ENCODE measurements at regions not wholly inside any gene's neighbourhood (a gene's known extent, or its start where the extent isn't known, plus 50 kb on each side); places are given as distances from the start of the nearest gene placed in this dataset.

DNA sequence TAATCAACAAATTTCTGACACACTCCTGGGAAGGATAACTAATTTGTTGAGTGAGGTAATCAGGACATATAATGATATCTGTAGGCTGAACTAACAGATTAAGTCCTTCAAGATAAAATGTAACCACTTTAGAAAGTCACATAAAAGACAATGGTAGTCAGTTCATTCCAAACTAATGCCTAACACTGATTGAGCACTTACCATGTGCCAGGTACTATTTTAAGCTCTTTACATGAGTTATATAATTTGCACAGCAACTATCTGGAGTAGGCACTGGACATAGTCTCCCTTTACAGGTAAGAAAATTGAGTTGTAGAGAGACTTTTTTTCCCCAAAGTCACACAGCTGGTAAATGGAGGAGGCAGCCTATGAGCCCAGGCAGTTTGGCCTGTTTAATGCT, 211.2 kb upstream of the CFAP20DC start:
- Histone ChIP-seq H3K4me1 (ENCODE audit: insufficient read depth) (no peaks in the 10 kb centered on the region), H3K9me2 (ENCODE audit: insufficient read depth) (no peaks in the 10 kb centered on the region), H2AFZ (no peak overlapping the region), H3K79me2 (replicated peaks; ENCODE audit: insufficient read depth) (no peaks in the 10 kb centered on the region), H3F3A (replicated peaks; ENCODE audit: low read depth) (no peaks in the 10 kb centered on the region), H3K4me3 (no peak overlapping the region), H3K27me3 (ENCODE audit: insufficient read depth) (no peaks in the 10 kb centered on the region), H3K4me2 (no peak overlapping the region), H3K27ac (ENCODE audit: low read depth) (no peak overlapping the region), H3K36me3 (ENCODE audit: insufficient read depth) (no peaks in the 10 kb centered on the region; the same call in 1 of the 2 replicates), H4K20me1 (replicated peaks; ENCODE audit: insufficient read depth) (no peaks in the 10 kb centered on the region)
- DNase-seq (ENCODE audit: low spot score) (no peak), ATAC-seq (no peak)
- peaks cover 7% of the 10 kb centered on the region; the same call in 2 of the 3 replicates for H3K9me3 Mint-ChIP-seq
- no peaks in the 10 kb centered on the region for H3K27me3 Mint-ChIP-seq (ENCODE audit: insufficient read depth, low read depth, poor library complexity)
- no peak overlapping the region for H3K27ac Mint-ChIP-seq
- TF ChIP-seq CREB1 (CRISPR knock-in tag; IDR thresholded peaks at IDR 0.05; ENCODE audit: low read depth) (no peak), POLR2AphosphoS5 (IDR thresholded peaks at IDR 0.05; ENCODE audit: low read depth) (no peak), NANOG (IDR thresholded peaks at IDR 0.05; ENCODE audit: borderline replicate concordance) (no peak), EZH2phosphoT487 (IDR thresholded peaks at IDR 0.05; ENCODE audit: unreplicated experiment) (no peak), ZNF114 (CRISPR knock-in tag; IDR thresholded peaks at IDR 0.05) (no peak), ZNF331 (CRISPR knock-in tag; IDR thresholded peaks at IDR 0.05; ENCODE audit: low read depth) (no peak), EZH2 (IDR thresholded peaks at IDR 0.05; ENCODE audit: low read depth, unreplicated experiment) (no peak), STAT1 (IDR thresholded peaks at IDR 0.05; ENCODE audit: unreplicated experiment) (no peak), JUNB (IDR thresholded peaks at IDR 0.05; ENCODE audit: unreplicated experiment) (no peak)
- TF ChIP-seq, protein P1, sequence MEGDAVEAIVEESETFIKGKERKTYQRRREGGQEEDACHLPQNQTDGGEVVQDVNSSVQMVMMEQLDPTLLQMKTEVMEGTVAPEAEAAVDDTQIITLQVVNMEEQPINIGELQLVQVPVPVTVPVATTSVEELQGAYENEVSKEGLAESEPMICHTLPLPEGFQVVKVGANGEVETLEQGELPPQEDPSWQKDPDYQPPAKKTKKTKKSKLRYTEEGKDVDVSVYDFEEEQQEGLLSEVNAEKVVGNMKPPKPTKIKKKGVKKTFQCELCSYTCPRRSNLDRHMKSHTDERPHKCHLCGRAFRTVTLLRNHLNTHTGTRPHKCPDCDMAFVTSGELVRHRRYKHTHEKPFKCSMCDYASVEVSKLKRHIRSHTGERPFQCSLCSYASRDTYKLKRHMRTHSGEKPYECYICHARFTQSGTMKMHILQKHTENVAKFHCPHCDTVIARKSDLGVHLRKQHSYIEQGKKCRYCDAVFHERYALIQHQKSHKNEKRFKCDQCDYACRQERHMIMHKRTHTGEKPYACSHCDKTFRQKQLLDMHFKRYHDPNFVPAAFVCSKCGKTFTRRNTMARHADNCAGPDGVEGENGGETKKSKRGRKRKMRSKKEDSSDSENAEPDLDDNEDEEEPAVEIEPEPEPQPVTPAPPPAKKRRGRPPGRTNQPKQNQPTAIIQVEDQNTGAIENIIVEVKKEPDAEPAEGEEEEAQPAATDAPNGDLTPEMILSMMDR (conservative IDR thresholded peaks at IDR 0.05; ENCODE audit: low read depth in 2 of 2): no peak
- TF ChIP-seq, protein P2, sequence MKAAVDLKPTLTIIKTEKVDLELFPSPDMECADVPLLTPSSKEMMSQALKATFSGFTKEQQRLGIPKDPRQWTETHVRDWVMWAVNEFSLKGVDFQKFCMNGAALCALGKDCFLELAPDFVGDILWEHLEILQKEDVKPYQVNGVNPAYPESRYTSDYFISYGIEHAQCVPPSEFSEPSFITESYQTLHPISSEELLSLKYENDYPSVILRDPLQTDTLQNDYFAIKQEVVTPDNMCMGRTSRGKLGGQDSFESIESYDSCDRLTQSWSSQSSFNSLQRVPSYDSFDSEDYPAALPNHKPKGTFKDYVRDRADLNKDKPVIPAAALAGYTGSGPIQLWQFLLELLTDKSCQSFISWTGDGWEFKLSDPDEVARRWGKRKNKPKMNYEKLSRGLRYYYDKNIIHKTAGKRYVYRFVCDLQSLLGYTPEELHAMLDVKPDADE (IDR thresholded peaks at IDR 0.05): no peak
- TF ChIP-seq, protein P3, sequence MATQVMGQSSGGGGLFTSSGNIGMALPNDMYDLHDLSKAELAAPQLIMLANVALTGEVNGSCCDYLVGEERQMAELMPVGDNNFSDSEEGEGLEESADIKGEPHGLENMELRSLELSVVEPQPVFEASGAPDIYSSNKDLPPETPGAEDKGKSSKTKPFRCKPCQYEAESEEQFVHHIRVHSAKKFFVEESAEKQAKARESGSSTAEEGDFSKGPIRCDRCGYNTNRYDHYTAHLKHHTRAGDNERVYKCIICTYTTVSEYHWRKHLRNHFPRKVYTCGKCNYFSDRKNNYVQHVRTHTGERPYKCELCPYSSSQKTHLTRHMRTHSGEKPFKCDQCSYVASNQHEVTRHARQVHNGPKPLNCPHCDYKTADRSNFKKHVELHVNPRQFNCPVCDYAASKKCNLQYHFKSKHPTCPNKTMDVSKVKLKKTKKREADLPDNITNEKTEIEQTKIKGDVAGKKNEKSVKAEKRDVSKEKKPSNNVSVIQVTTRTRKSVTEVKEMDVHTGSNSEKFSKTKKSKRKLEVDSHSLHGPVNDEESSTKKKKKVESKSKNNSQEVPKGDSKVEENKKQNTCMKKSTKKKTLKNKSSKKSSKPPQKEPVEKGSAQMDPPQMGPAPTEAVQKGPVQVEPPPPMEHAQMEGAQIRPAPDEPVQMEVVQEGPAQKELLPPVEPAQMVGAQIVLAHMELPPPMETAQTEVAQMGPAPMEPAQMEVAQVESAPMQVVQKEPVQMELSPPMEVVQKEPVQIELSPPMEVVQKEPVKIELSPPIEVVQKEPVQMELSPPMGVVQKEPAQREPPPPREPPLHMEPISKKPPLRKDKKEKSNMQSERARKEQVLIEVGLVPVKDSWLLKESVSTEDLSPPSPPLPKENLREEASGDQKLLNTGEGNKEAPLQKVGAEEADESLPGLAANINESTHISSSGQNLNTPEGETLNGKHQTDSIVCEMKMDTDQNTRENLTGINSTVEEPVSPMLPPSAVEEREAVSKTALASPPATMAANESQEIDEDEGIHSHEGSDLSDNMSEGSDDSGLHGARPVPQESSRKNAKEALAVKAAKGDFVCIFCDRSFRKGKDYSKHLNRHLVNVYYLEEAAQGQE (IDR thresholded peaks at IDR 0.05; ENCODE audit: unreplicated experiment): no peak
- TF ChIP-seq, protein P4, sequence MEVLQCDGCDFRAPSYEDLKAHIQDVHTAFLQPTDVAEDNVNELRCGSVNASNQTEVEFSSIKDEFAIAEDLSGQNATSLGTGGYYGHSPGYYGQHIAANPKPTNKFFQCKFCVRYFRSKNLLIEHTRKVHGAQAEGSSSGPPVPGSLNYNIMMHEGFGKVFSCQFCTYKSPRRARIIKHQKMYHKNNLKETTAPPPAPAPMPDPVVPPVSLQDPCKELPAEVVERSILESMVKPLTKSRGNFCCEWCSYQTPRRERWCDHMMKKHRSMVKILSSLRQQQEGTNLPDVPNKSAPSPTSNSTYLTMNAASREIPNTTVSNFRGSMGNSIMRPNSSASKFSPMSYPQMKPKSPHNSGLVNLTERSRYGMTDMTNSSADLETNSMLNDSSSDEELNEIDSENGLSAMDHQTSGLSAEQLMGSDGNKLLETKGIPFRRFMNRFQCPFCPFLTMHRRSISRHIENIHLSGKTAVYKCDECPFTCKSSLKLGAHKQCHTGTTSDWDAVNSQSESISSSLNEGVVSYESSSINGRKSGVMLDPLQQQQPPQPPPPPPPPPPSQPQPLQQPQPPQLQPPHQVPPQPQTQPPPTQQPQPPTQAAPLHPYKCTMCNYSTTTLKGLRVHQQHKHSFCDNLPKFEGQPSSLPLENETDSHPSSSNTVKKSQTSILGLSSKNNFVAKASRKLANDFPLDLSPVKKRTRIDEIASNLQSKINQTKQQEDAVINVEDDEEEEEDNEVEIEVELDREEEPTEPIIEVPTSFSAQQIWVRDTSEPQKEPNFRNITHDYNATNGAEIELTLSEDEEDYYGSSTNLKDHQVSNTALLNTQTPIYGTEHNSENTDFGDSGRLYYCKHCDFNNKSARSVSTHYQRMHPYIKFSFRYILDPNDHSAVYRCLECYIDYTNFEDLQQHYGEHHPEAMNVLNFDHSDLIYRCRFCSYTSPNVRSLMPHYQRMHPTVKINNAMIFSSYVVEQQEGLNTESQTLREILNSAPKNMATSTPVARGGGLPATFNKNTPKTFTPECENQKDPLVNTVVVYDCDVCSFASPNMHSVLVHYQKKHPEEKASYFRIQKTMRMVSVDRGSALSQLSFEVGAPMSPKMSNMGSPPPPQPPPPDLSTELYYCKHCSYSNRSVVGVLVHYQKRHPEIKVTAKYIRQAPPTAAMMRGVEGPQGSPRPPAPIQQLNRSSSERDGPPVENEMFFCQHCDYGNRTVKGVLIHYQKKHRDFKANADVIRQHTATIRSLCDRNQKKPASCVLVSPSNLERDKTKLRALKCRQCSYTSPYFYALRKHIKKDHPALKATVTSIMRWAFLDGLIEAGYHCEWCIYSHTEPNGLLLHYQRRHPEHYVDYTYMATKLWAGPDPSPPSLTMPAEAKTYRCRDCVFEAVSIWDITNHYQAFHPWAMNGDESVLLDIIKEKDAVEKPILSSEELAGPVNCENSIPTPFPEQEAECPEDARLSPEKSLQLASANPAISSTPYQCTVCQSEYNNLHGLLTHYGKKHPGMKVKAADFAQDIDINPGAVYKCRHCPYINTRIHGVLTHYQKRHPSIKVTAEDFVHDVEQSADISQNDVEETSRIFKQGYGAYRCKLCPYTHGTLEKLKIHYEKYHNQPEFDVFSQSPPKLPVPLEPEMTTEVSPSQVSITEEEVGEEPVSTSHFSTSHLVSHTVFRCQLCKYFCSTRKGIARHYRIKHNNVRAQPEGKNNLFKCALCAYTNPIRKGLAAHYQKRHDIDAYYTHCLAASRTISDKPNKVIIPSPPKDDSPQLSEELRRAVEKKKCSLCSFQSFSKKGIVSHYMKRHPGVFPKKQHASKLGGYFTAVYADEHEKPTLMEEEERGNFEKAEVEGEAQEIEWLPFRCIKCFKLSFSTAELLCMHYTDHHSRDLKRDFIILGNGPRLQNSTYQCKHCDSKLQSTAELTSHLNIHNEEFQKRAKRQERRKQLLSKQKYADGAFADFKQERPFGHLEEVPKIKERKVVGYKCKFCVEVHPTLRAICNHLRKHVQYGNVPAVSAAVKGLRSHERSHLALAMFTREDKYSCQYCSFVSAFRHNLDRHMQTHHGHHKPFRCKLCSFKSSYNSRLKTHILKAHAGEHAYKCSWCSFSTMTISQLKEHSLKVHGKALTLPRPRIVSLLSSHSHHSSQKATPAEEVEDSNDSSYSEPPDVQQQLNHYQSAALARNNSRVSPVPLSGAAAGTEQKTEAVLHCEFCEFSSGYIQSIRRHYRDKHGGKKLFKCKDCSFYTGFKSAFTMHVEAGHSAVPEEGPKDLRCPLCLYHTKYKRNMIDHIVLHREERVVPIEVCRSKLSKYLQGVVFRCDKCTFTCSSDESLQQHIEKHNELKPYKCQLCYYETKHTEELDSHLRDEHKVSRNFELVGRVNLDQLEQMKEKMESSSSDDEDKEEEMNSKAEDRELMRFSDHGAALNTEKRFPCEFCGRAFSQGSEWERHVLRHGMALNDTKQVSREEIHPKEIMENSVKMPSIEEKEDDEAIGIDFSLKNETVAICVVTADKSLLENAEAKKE (CRISPR knock-in tag; IDR thresholded peaks at IDR 0.05): no peak
- peaks cover 2% of the 10 kb centered on the region; the same call in 2 of the 3 replicates for H3K4me1 Mint-ChIP-seq
- no peaks in the 10 kb centered on the region for H3K36me3 Mint-ChIP-seq (ENCODE audit: low read depth)
- H3K4me3 Mint-ChIP-seq: no peak overlapping the region
